ENCODE measurements at regions not wholly inside any gene's neighbourhood (a gene's known extent, or its start where the extent isn't known, plus 50 kb on each side); places are given as distances from the start of the nearest gene placed in this dataset.
"Not testable (repeated sequence)": the region's sequence is repeated elsewhere in the genome, so short reads cannot be mapped to it uniquely, and the experiment has no call there.

DNA sequence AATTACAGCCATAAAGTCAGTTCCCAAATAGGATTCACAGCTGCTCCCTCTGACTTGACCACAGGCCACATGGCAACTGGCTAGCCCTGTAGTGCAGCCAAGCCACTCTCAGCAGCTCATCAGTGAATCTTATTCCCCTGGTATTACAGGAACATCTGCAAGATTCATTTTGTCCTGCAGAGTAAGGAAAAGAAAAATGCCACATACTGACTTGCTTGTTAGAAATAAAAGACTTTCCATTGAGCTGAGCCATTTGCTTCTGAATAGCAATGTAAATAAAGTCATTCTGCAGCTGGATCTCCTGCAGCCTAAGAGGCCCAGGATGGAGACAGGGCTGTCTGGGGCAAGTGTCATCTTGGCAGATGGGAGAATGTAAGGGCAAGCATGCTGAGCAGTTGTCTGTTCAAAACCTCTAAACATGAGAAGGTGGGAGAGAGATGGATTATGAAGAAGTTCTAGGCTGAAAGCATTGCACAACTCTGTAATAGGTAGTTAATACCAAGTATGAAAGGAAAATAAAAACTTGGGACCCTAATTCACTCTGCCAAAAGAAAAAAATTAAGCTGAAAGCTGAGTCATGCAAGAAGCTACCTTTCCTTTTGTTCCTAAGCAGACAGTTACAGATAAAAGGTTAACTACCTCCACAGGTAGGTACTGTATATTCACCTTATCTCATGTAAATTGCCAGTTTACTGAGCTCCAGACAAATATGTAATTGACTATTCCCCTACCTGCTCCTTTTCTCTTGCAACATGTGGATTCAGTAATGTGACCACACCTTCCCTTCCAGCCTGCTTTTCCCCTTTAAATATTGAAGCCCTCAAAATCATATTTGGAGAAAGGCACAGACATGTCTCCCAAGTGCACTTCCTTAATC is 244.4 kb upstream of the RAI14 start:
- DNase-seq (ENCODE audit: low spot score) = no peak

DNA sequence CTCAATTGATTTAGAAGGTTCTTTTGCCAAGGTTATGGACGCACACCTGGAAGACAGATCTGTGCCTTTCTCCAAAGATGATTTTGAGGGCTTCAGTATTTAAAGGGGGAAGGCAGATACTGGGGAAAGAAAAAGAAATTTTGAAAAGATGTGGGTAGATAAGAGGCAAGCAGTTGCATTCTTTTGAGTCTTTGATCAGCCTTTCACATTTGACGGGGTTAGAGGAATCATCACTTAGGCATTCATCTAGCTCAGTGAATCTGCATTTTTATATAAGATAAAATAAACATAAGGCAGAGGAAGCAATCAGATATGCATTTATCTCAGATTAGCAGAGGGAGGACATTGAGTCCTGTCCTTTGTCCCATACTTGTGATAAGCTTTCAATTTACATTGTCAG is 243.4 kb upstream of the RAI14 start:
- no peak for DNase-seq (ENCODE audit: low spot score)
- intact Hi-C loops (cut with DNase I) = no loop called here

More for the DNA sequence above, 244.4 kb upstream of the RAI14 start:
- intact Hi-C loops (cut with DNase I) = no loop called here

DNA sequence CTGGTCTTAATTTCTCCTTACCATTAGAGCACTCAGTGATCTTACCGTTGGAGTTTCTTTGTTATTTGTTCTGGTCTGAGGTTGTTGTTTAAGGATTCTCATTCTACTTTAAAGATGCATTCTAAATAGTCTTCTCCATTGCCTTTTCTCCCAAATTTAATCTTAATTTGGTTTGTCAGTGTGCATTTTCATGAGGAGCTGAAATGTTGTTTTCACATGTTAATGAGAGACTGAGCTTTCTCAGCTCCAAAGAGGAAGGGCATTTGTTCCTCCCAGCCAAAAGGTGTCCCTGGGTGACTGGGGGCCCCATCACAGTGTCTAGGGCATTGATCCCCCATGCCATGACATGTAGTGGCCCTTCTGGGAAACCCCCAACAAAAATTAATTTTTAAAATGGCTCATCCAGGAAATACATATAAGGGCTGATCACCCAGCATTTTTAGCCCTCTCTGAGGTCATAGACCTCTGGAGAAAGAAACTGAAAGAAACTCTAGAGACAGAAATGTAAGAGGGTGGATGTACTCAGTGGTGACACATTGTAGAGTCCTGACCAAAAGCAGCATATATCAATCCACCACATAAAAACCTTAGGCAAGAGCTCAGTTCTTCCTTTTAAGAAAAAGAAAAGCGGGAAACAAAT is 240.4 kb upstream of the RAI14 start:
- no peak for DNase-seq (ENCODE audit: low spot score)
- intact Hi-C loops (cut with DNase I) = no loop called here

DNA sequence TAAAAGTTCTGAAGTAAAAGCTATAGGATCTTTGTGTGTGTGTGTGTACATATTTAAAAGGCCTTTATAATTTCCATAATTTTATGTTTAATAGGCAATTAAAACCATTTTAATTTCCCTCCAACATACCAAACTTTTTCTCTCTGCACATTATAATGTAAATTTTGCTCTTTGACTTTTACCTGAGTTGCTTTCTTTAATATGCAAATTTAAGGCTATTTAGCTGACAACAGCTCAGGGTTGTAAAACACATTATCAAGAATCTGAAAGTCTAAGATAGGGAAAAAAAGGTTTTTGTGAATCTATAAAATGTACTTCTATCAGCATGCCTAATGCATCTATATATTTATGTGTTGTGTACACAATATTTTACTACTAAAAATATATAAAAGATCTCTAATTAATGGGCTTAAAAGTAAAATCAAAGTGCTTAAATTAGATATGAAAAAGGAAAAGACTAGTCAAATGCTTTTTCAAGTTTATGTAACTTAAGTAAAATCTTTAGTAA is 239.6 kb upstream of the RAI14 start:
- intact Hi-C loops (cut with DNase I) = no loop called here
- DNase-seq (ENCODE audit: low spot score) = no peak

DNA sequence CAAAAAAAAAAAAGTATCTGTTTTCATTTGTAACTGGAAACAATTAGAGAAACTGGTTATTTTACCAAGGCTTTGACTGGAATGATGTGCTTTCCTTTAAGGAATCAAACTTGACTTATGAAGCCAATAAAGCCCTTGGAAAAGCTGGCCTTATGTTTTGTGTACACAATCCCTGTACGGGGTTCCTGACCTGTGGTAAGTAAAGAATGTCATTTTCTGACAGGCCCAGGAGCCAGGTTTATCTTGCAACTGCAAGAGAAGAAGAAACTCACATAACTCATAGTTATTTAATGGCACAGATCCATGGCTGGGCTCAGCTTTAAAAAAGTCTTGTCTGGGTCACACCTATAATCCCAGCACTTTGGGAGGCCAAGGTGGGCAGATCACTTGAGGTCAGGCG is 235.9 kb upstream of the RAI14 start:
- DNase-seq (ENCODE audit: low spot score); intact Hi-C loops (cut with DNase I): not testable (repeated sequence)

DNA sequence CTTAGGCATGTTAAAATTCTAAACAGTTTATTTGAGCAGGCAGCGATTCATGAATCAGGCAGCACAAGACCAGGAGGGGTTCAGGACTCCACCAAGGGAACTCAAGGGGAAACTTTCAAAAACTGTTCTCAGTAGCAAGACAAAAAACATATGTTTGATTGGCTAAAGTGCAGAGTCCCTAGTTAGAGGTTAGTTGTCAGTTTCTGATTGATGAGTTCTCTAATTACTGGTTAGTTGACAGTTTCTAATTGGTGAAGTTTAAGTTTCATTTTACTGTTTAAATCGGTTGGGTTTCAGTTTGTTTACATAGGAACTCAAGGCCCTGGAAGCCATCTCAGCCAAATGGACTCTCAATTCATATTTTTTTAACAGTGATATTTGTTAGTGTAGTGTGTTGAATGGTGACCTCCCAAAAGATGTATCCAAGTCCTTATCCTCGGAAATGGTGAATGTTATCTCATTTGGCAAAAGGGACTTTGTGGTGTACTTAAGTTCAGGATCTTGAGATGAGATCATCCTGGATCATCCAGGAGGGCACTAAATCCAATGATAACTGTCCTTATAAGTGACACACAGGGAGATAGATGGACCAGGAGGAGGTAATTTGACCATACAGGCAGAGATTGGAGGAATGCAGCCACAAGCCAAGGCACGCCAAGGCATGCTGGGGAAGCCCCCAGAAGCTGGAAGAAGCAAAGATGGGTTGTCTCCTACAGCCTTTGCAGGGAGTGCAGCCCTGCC is 219.2 kb upstream of the RAI14 start:
- intact Hi-C loops (cut with DNase I) = no loop called here
- DNase-seq (ENCODE audit: low spot score) = no peak

DNA sequence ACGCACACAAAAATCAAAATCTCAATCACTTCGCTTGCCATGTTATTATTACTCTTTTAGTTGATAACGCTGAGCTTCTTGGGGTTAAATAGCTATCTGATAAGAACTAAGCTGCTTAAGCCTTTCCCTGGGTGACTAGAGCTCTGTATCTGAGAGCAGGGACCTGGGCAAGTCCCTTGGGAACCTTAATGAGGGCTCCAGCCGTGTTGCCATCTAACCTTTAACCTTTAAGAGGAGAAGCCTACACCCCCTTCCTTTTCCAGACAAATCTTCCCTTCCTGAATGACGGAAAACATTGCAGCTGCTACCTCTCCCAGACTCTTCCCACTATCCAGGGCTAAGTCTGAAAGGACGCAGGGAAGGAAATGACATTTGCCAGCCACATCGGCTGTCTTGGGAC is 216.5 kb upstream of the RAI14 start:
- intact Hi-C loops (cut with DNase I) = no loop called here
- no peak for DNase-seq (ENCODE audit: low spot score)

DNA sequence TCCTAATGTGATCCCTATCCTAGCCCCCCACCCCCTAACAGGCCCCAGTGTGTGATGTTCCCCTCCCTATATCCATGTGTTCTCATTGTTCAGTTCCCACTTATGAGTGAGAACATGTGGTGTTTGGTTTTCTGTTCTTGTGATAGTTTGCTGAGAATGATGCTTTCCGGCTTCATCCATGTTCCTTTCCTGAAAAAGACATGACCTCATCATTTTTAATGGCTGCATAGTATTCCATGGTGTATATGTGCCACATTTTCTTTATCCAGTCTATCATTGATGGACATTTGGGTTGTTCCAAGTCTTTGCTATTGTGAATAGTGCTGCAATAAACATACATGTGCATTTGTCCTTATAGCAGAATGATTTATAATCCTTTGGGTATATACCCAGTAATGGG is 214.4 kb upstream of the RAI14 start:
- DNase-seq (ENCODE audit: low spot score); intact Hi-C loops (cut with DNase I): not testable (repeated sequence)

DNA sequence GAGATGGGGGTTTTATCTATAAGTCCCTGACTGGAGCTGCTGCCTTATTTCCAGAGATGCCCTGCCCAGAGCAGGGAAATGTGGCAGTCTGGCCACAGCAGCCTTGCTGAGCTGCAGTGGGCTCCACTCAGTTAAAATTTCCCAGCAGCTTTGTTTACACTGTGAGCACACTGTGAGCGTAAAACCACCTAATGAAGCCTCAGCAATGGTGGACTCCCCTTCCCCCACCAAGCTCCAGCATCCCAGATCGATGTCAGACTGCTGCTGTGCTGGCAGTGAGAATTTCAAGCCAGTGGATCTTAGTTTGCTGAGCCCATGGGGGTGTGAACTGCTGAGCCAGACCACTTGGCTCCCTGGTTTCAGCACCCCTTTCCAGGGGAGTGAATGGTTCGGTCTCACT is 208.7 kb upstream of the RAI14 start:
- no peak for DNase-seq (ENCODE audit: low spot score)
- intact Hi-C loops (cut with DNase I) = no loop called here

DNA sequence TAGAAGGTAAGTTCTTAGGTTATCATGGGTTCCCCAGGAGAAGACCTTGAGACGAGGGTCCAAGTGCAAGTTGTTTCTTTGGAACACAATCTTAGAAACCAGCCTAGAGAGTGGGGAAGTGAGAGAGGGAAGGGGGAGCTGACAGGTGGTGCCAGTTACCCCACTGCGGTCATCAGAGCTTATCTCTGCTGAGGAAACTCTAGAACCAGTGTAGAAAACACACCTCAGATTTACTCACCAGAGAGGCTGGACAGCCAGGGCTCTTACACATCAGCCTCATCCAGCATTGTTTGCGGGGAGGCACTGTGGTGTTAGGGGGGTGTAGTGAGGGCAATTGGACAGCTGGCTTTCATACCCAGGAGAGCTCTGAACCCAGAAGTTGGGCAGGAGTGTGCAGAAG is 206.5 kb upstream of the RAI14 start:
- DNase-seq (ENCODE audit: low spot score) = no peak
- intact Hi-C loops (cut with DNase I) = no loop called here

DNA sequence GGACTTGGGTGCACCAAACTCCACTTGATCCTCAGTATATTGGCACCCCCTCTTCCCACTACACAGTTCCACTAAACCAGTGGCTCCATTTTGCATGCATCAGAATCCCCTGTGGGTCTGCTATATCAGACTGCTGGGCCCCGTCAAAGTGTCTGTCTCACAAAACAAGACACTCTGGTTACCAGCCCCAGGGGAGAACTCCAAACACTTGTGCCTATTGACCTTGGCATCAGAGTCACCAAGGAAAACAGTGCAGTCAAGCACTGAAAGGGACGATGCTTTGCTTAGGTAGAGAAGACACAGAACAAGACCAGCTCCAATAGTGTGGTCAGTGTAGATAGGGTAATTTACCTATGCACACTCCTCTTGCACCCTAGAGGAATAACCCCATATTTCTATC is 205.8 kb upstream of the RAI14 start:
- no peak for DNase-seq (ENCODE audit: low spot score)
- intact Hi-C loops (cut with DNase I) = no loop called here

DNA sequence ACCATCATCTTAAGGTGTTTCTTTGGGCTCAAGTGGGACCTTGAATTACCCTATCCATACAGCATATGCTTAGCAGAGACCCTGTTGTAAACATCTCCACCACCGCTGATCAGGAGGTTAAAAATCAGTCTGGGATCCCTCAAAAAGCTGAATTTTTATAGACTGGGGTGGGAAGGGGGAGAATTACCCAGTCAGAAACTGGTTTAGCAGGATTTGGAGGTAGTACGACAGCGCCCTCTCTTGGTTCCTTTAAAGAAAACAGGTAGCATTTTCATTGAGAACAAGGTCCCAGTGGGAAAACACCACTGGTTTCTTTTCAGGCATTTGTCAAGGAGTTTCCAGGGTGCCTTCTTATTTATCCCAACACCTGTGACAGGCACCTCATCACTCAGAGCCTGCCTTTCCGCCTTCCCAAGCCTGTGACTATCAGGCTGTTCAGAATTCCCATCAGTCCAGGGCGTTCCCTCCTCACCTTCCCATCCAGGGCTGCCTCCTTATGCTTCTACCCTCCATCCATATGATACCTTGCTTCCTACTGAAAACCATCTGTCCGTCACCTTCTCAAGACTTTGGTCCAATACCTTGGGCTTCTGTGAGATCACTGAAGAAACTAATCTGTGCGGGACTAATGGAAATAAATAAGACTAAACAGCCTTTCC is 203.8 kb upstream of the RAI14 start:
- no peak for DNase-seq (ENCODE audit: low spot score)
- intact Hi-C loops (cut with DNase I) = no loop called here

DNA sequence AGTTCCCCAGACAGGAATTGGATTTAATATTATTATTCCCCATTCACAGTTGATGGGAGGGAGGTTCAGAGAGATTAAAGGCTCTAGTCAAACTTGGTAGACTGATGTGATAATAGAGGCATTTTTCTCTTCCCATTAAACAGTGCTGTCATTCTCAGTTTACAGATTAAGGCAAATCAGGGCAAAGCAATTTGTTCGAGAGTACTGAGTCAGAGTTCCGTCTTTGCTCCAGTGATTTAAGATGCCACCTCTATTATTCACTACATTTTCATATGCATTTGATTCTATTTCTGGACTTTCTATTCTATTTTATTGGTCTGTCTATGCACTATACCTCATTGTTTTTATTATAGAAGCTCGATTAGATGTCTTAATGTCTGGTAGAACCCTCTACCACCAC is 201.0 kb upstream of the RAI14 start:
- intact Hi-C loops (cut with DNase I) = loop anchor here in 1 of 2 donors (5.0 kb wide), 1 partner anchor 1027 kb away; no protein-coding TSS in a partner anchor
- DNase-seq (ENCODE audit: low spot score) = no peak

DNA sequence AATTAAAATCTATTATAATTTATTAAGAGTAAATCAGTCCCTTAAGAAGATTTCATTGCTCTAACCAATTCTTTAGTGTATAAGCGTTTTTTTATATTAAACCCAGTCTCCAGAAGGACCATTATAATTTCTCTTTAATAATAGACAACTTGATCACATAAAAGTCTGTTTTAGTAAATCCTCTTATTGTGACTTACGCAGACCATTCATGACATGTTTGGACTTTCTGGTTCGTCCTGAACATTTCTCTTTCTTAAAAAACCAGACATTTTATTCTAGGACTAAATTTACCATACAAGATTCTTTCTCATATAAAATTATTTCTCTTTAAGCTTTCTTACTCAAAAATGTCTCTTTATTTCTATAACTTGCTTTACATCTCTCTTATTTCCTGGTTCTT is 196.2 kb upstream of the RAI14 start:
- intact Hi-C loops (cut with DNase I) = loop anchor here in 1 of 2 donors (5.0 to 10.0 kb wide), 2 partner anchors 455 to 1022 kb away; partner anchors contain the start of gene AMACR
- no peak for DNase-seq (ENCODE audit: low spot score)

DNA sequence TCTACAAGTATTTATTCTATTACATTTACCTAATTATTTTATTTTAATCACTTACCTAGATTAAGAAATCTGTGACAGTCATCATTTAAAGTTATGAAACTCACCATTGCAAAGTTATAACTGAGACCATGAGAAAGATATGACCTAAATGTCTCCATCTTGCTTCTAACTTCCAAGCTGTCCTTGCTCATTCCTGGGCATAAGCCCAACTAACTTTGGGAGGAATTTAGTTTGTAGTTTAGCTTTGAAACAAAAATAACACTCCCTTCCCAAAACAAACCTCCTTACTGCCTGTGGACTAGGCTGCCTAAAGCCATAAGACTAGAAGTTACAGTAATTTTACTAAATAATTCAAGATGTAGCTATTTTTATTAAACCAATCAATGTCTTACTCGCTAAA is 195.6 kb upstream of the RAI14 start:
- intact Hi-C loops (cut with DNase I) = loop anchor here in 1 of 2 donors (10.0 kb wide), 1 partner anchor 456 kb away; the partner anchor contains the start of gene AMACR
- DNase-seq (ENCODE audit: low spot score) = no peak

DNA sequence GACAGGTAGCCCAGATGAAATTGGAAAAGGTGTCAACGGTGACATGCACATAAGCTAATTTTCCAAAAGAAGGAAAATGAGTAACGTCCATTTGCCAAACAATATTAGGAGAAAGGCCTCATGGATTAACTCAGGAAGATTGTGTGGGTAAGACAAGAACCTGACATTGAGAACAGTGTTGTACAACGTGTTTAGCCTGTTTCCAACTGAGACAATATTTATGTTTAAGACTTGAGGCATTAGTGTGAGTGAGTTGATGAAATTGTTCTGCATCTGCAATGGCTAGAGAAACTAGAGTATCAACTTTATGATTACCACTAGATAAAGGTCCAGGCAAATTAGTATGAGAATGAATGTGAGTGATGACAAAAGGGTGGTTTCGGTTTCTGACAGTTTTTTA is 191.3 kb upstream of the RAI14 start:
- DNase-seq (ENCODE audit: low spot score) = no peak
- intact Hi-C loops (cut with DNase I) = loop anchor here in 1 of 2 donors (10.0 kb wide), 1 partner anchor 460 kb away; the partner anchor contains the start of gene AMACR

DNA sequence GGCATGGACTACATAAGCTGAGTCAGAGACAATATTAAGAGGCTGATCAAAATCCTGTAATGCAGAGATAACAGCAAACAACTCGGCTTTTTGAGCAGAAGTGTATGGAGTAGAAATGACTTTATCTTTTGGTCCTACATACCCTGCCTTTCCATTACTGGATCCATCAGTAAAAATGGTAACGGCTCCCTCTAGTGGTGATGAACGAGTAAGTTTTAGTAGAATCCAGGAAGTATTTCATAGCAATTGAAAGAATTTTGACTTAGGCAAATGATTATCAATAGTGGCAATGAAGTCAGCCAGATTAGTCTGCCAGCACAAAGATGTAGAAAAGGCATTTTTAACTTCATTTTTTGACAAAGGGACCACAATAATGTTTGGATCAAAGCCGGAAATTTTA is 190.8 kb upstream of the RAI14 start:
- not testable (repeated sequence) for DNase-seq (ENCODE audit: low spot score)
- intact Hi-C loops (cut with DNase I) = loop anchor here in 1 of 2 donors (10.0 kb wide), 1 partner anchor 460 kb away; the partner anchor contains the start of gene AMACR

DNA sequence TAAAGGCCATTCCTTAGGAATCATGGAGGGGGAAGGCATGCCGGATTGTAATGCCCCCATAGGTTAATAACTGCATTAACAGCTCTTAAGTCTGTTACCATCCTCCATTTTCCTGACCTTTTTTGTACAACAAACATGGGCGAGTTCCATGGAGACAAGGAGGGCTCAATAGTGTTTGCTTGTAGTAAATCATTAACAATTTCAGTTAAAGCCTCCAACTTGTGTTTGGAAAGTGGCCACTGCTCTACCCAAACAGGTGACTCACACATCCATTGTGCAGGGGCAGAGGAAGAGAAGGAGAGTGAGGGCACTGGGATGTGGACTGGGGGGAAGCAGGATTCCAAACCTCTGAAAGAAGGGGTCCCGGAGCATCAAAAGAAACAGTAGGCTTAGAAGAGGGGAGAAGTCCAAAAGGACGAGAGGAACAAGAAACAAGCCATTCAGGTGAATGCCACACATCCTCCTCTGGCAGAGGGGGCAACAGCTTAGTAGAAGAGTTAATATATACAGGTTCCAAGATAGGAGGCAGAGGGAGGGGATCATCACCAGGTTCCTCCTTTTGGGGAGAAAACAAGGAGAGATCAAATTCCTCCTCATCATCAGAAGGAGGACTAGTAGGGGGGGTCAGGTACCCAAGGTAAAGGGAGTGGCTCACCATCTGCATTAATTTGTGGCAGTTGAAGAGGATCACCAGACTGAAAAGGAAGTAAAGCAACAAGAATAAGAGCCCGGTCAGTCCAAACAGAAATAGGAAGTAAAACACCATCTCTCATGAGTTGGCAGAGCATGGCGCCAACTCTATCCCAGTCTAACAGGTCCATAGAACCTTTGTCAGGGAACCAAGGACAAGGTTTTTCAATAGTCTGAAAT is 189.4 kb upstream of the RAI14 start:
- DNase-seq (ENCODE audit: low spot score) = not testable (repeated sequence)
- intact Hi-C loops (cut with DNase I) = loop anchor here in 1 of 2 donors (10.0 kb wide), 1 partner anchor 462 kb away; the partner anchor contains the start of gene AMACR

Data from posterior vena cava (tissue), 2 donors.